IMR-90 (cell line): ENCODE measurements at regions not wholly inside any gene's neighbourhood (a gene's known extent, or its start where the extent isn't known, plus 50 kb on each side); places are given as distances from the start of the nearest gene placed in this dataset.

Experiments
- ATAC-seq: fragments of 200-7000 bp; cut with Tn5 transposase; 2 replicates; pipeline ENCODE4 v1.9.1; 2020; ENCODE audit warnings: low read depth, mild to moderate bottlenecking, moderate library complexity
- BruUV-seq: library from RNA; stranded (reverse); fragments of 400-500 nt; replicated peaks from 2 replicates; lab custom pipeline; 2021; lab: Mats Ljungman, UMichigan
- CTCF ChIA-PET: fragments of 300-600 bp; formaldehyde crosslinking; extraction: SDS; loops from one replicate; lab custom pipeline; 2021; ENCODE audit warnings: antibody characterized with exemption; lab: Yijun Ruan, JAX
- POLR2A ChIA-PET: fragments of 300-600 bp; sonication (Branson Sonifier 250); formaldehyde crosslinking; loops from one replicate; lab custom pipeline; 2022; ENCODE audit warnings: antibody characterized with exemption; ENCODE audit not compliant: unreplicated experiment; lab: Charles Lee
- DNase-seq: peaks from one replicate; pipeline ENCODE4 v3.0.0; 2013
- H2AFZ ChIP-seq: replicated peaks from 2 replicates; pipeline ENCODE3; 2013; ENCODE audit warnings: low read length, mild to moderate bottlenecking; ENCODE audit not compliant: poor library complexity
- H2AK5ac ChIP-seq: 2 replicates; pipeline ENCODE4 v1.6.1; 2013; ENCODE audit warnings: low read depth, low read length, inconsistent platforms
- H2AK9ac ChIP-seq: replicated peaks from 2 replicates; pipeline ENCODE3; 2013; ENCODE audit warnings: mild to moderate bottlenecking, low read depth, low read length, moderate library complexity; ENCODE audit not compliant: poor library complexity
- H2BK120ac ChIP-seq: 2 replicates; pipeline ENCODE4 v1.6.1; 2013; ENCODE audit warnings: low read depth, low read length, inconsistent platforms
- H2BK15ac ChIP-seq: 3 replicates; pipeline ENCODE4 v1.6.1; 2013; ENCODE audit warnings: low read depth, low read length, inconsistent platforms
- H2BK20ac ChIP-seq: 2 replicates; pipeline ENCODE4 v1.6.1; 2013; ENCODE audit warnings: low read depth, mild to moderate bottlenecking, inconsistent platforms, low read length, moderate library complexity
- H2BK5ac ChIP-seq: 2 replicates; pipeline ENCODE4 v1.6.1; 2013; ENCODE audit warnings: mild to moderate bottlenecking, low read depth, low read length, inconsistent platforms; ENCODE audit not compliant: poor library complexity, severe bottlenecking
- H3K14ac ChIP-seq: replicated peaks from 2 replicates; pipeline ENCODE4 v1.6.1; 2013; ENCODE audit warnings: low read depth, low read length, inconsistent platforms
- H3K18ac ChIP-seq: 2 replicates; pipeline ENCODE4 v1.6.1; 2013; ENCODE audit warnings: low read depth, low read length, control low read depth
- H3K23ac ChIP-seq: 2 replicates; pipeline ENCODE4 v1.6.1; 2013; ENCODE audit warnings: low read depth, low read length, inconsistent platforms
- H3K27ac ChIP-seq: 2 replicates; pipeline ENCODE4 v1.5.1; 2013; ENCODE audit warnings: mild to moderate bottlenecking, control low read depth, low read length; ENCODE audit not compliant: insufficient read depth
- H3K27me3 ChIP-seq: 2 replicates; pipeline ENCODE4 v1.6.1; 2013; ENCODE audit warnings: low read length; ENCODE audit not compliant: control insufficient read depth, insufficient read depth
- H3K36me3 ChIP-seq: 2 replicates; pipeline ENCODE4 v1.6.1; 2013; ENCODE audit warnings: low read length, mixed read lengths; ENCODE audit not compliant: control insufficient read depth, insufficient read depth
- H3K4ac ChIP-seq: 2 replicates; pipeline ENCODE4 v1.6.1; 2013; ENCODE audit warnings: low read depth, low read length, inconsistent platforms
- H3K4me1 ChIP-seq: 2 replicates; pipeline ENCODE4 v1.6.1; 2013; ENCODE audit warnings: low read length, mixed read lengths; ENCODE audit not compliant: control insufficient read depth, insufficient read depth
- H3K4me2 ChIP-seq: 2 replicates; pipeline ENCODE4 v1.6.1; 2013; ENCODE audit warnings: low read depth, mild to moderate bottlenecking, control low read depth, low read length, moderate library complexity
- H3K4me3 ChIP-seq: 2 replicates; pipeline ENCODE4 v1.5.1; 2013; ENCODE audit warnings: low read depth, mild to moderate bottlenecking, control low read depth, low read length, moderate library complexity; ENCODE audit not compliant: insufficient read depth
- H3K56ac ChIP-seq: 2 replicates; pipeline ENCODE4 v1.6.1; 2013; ENCODE audit warnings: low read length, inconsistent platforms; ENCODE audit not compliant: insufficient read depth; ENCODE audit errors: extremely low read depth
- H3K79me1 ChIP-seq, 2 experiments: 2 replicates each; pipeline ENCODE4 v1.6.1; 2013; ENCODE audit warnings: low read length in 2 of 2, inconsistent platforms in 1 of 2, low read depth in 1 of 2
- H3K9ac ChIP-seq: 2 replicates; pipeline ENCODE4 v1.6.1; 2013; ENCODE audit warnings: low read depth, low read length, control low read depth
- H3K9me1 ChIP-seq: 2 replicates; pipeline ENCODE4 v1.6.1; 2013; ENCODE audit warnings: low read length, inconsistent platforms; ENCODE audit not compliant: insufficient read depth
- H3K9me3 ChIP-seq: 2 replicates; pipeline ENCODE4 v1.6.1; 2013; ENCODE audit warnings: low read length; ENCODE audit not compliant: control insufficient read depth, insufficient read depth
- H4K20me1 ChIP-seq: 2 replicates; pipeline ENCODE4 v1.6.1; 2013; ENCODE audit warnings: low read length, inconsistent platforms; ENCODE audit not compliant: insufficient read depth
- H4K5ac ChIP-seq: 2 replicates; pipeline ENCODE4 v1.6.1; 2013; ENCODE audit warnings: mild to moderate bottlenecking, low read depth, low read length, control low read depth
- H4K8ac ChIP-seq, 2 experiments: 2 replicates each; pipeline ENCODE4 v1.6.1; 2013; ENCODE audit warnings: low read depth in 2 of 2, low read length in 2 of 2, control low read depth in 1 of 2, inconsistent platforms in 1 of 2
- H4K91ac ChIP-seq: 2 replicates; pipeline ENCODE4 v1.6.1; 2013; ENCODE audit warnings: low read depth, low read length, inconsistent platforms; ENCODE audit not compliant: insufficient read depth
- BHLHE40 ChIP-seq: fragments of 150-350 bp; IDR thresholded peaks from 2 replicates; pipeline ENCODE4 v1.6.1; 2016; ENCODE audit warnings: mild to moderate bottlenecking, low read depth, low read length
- CEBPB ChIP-seq: IDR thresholded peaks from 2 replicates; pipeline ENCODE4 v1.6.1; 2012; ENCODE audit warnings: low read depth, low read length, improper control_type of control experiment
- CHD1 ChIP-seq: IDR thresholded peaks from 2 replicates; pipeline ENCODE4 v1.6.1; 2012; ENCODE audit warnings: low read depth, low read length, improper control_type of control experiment
- CTCF ChIP-seq: conservative IDR thresholded peaks from 2 replicates; pipeline ENCODE4 v1.5.1; 2012; ENCODE audit warnings: mild to moderate bottlenecking, low read depth, low read length, improper control_type of control experiment
- ELK1 ChIP-seq: fragments of 150-350 bp; IDR thresholded peaks from 2 replicates; pipeline ENCODE4 v1.6.1; 2016; ENCODE audit warnings: low read depth, mild to moderate bottlenecking, low read length, moderate library complexity, borderline replicate concordance
- FOS ChIP-seq: fragments of 150-350 bp; IDR thresholded peaks from 2 replicates; pipeline ENCODE4 v1.6.1; 2016; ENCODE audit warnings: low read depth, low read length
- MAFK ChIP-seq: IDR thresholded peaks from 2 replicates; pipeline ENCODE4 v1.6.1; 2012; ENCODE audit warnings: low read depth, low read length, improper control_type of control experiment
- MXI1 ChIP-seq: IDR thresholded peaks from 2 replicates; pipeline ENCODE4 v1.6.1; 2012; ENCODE audit warnings: low read depth, mild to moderate bottlenecking, low read length, moderate library complexity, borderline replicate concordance
- NFE2L2 ChIP-seq: fragments of 150-350 bp; IDR thresholded peaks from 2 replicates; pipeline ENCODE4 v1.6.1; 2016; ENCODE audit warnings: low read depth, mild to moderate bottlenecking, low read length
- POLR2A ChIP-seq: IDR thresholded peaks from 2 replicates; pipeline ENCODE4 v1.6.1; 2012; ENCODE audit warnings: mild to moderate bottlenecking, low read depth, low read length
- RAD21 ChIP-seq: IDR thresholded peaks from 2 replicates; pipeline ENCODE4 v1.6.1; 2012; ENCODE audit warnings: low read length, improper control_type of control experiment
- RCOR1 ChIP-seq: IDR thresholded peaks from 2 replicates; pipeline ENCODE4 v1.6.1; 2012; ENCODE audit warnings: mild to moderate bottlenecking, low read length, improper control_type of control experiment; ENCODE audit not compliant: insufficient replicate concordance
- RFX5 ChIP-seq: IDR thresholded peaks from 2 replicates; pipeline ENCODE4 v1.8.0; 2012; ENCODE audit warnings: low read depth, mild to moderate bottlenecking, low read length, moderate library complexity
- SMC3 ChIP-seq: fragments of 150-350 bp; IDR thresholded peaks from 2 replicates; pipeline ENCODE4 v1.6.1; 2016; ENCODE audit warnings: low read depth, mild to moderate bottlenecking, antibody characterized with exemption, low read length, moderate library complexity
- USF2 ChIP-seq: fragments of 150-350 bp; IDR thresholded peaks from 2 replicates; pipeline ENCODE4 v1.6.1; 2017; ENCODE audit warnings: mild to moderate bottlenecking, antibody characterized with exemption, low read length, low read depth
- WGBS, 2 experiments: methylation state at CpG; one replicate each; pipeline versions ENCODE4 v1.1.5 to v1.1.7; 2013; ENCODE audit warnings: missing lambda C conversion rate in 2 of 2; ENCODE audit not compliant: insufficient read length in 1 of 2; ENCODE audit errors: extremely low coverage in 2 of 2; 5-methylcytosine and 5-hydroxymethylcytosine counted together
- dilution Hi-C: fragments of 300-500 bp; cut with HindIII; formaldehyde crosslinking; loops from one replicate; pipeline ENCODE4 v1.14.3; 2018; ENCODE audit warnings: low sequenced_read_pairs; ENCODE audit not compliant: unreplicated experiment
- in situ Hi-C: fragments of 300-500 bp; cut with MboI; formaldehyde crosslinking; loops from 3 replicates; pipeline ENCODE4 v1.14.3; 2019; ENCODE audit warnings: low sequenced_read_pairs, inconsistent platforms, mixed read lengths
- intact Hi-C: fragments of 100-400 bp; cut with micrococcal nuclease; formaldehyde crosslinking; loops from 2 replicates; pipeline ENCODE4 v1.10.0; 2022

- Histone ChIP-seq H3K27me3 (no peaks in the 10 kb centered on the region; the same call in 1 of the 2 replicates), H4K91ac (no peak overlapping the region), H3K27ac (no peak overlapping the region), H2AFZ (no peak overlapping the region), H2BK5ac (no peak overlapping the region), H3K79me1 (no peaks in the 10 kb centered on the region), H2BK15ac (no peak overlapping the region), H3K23ac (no peak overlapping the region), H3K9me3 (no peaks in the 10 kb centered on the region), H2BK20ac (no peak overlapping the region), H3K14ac (no peak overlapping the region), H3K36me3 (no peaks in the 10 kb centered on the region), H3K4me1 (no peaks in the 10 kb centered on the region), H4K8ac (no peak overlapping the region), H2BK120ac (no peak overlapping the region), H2AK9ac (no peak overlapping the region), H3K9ac (no peak overlapping the region), H2AK5ac (no peak overlapping the region), H3K18ac (no peak overlapping the region), H3K4me3 (no peak overlapping the region), H3K56ac (no peak overlapping the region), H4K20me1 (no peaks in the 10 kb centered on the region), H3K4ac (no peak overlapping the region), H3K9me1 (no peaks in the 10 kb centered on the region), H3K4me2 (no peak overlapping the region), H4K5ac (no peak overlapping the region)
- DNase-seq (no peak), ATAC-seq (no peak)
- POLR2A ChIA-PET = no interaction called here
- dilution Hi-C loops = no loop called here
- intact Hi-C loops = no loop called here
- in situ Hi-C loops = no loop called here
- CTCF ChIA-PET = no interaction called here
- BruUV-seq = no TSS peak
- WGBS, 2 experiments = 80% methylated on average over 9 of the region's 47 CpGs; no CpG with 5 or more reads in 1 of the 2 experiments
- no peak for TF ChIP-seq RCOR1
- no peak for TF ChIP-seq BHLHE40
- no peak for TF ChIP-seq CTCF
- TF ChIP-seq CHD1 = no peak
- no peak for TF ChIP-seq NFE2L2
- TF ChIP-seq MXI1 = no peak
- TF ChIP-seq USF2 = no peak
- TF ChIP-seq RAD21 = no peak
- TF ChIP-seq MAFK = no peak
- TF ChIP-seq POLR2A = no peak
- TF ChIP-seq SMC3 = no peak
- no peak for TF ChIP-seq CEBPB
- TF ChIP-seq RFX5 = no peak
- no peak for TF ChIP-seq FOS
- TF ChIP-seq ELK1 = no peak
These were observed 167.4 kb upstream of the RREB1 start for GRCh38 chr6:6940031-6941025.
